Smooth muscle cell (in vitro differentiated cells): ENCODE measurements at regions not wholly inside any gene's neighbourhood (a gene's known extent, or its start where the extent isn't known, plus 50 kb on each side); places are given as distances from the start of the nearest gene placed in this dataset.

Experiments used
- DNase-seq: peaks from one replicate; lab custom pipeline; 2025; ENCODE audit not compliant: unreplicated experiment; lab: John Stamatoyannopoulos, UW
- H2AFZ ChIP-seq: fragments of 200-600 bp; sonication (generic); 2 replicates; pipeline ENCODE4 v1.6.0; 2016; ENCODE audit warnings: antibody characterized with exemption, low read depth, mild to moderate bottlenecking
- H3F3A ChIP-seq: fragments of 200-600 bp; sonication (generic); 2 replicates; pipeline ENCODE4 v1.6.0; 2017; ENCODE audit warnings: antibody characterized with exemption, low read depth
- H3K27ac ChIP-seq: fragments of 200-600 bp; sonication (generic); 2 replicates; pipeline ENCODE4 v1.5.1; 2016; ENCODE audit warnings: low read depth, mild to moderate bottlenecking
- H3K27me3 ChIP-seq: fragments of 200-600 bp; sonication (generic); 2 replicates; pipeline ENCODE4 v1.6.1; 2016; ENCODE audit warnings: low read depth, mild to moderate bottlenecking
- H3K36me3 ChIP-seq: fragments of 200-600 bp; sonication (generic); 2 replicates; pipeline ENCODE4 v1.5.1; 2016; ENCODE audit warnings: low read depth
- H3K4me1 ChIP-seq: fragments of 200-600 bp; sonication (generic); 2 replicates; pipeline ENCODE4 v1.5.1; 2016; ENCODE audit warnings: low read depth
- H3K4me2 ChIP-seq: fragments of 200-600 bp; sonication (generic); 2 replicates; pipeline ENCODE4 v1.6.0; 2016; ENCODE audit warnings: mild to moderate bottlenecking
- H3K4me3 ChIP-seq: fragments of 200-600 bp; sonication (generic); 2 replicates; pipeline ENCODE4 v1.5.1; 2016; ENCODE audit warnings: mild to moderate bottlenecking
- H3K79me2 ChIP-seq: fragments of 200-600 bp; sonication (generic); 2 replicates; pipeline ENCODE4 v1.6.0; 2016; ENCODE audit warnings: low read depth, mild to moderate bottlenecking
- H3K9ac ChIP-seq: fragments of 200-600 bp; sonication (generic); 2 replicates; pipeline ENCODE4 v1.6.0; 2016; ENCODE audit warnings: low read depth
- H3K9me3 ChIP-seq: fragments of 200-600 bp; sonication (generic); replicated peaks from 2 replicates; pipeline ENCODE4 v1.5.1; 2016; ENCODE audit warnings: low read depth
- H4K20me1 ChIP-seq: fragments of 200-600 bp; sonication (generic); 2 replicates; pipeline ENCODE4 v1.6.0; 2016; ENCODE audit warnings: low read depth
- CTCF ChIP-seq: fragments of 200-600 bp; sonication (generic); IDR thresholded peaks from 2 replicates; pipeline ENCODE4 v1.5.1; 2017; ENCODE audit warnings: borderline replicate concordance, mild to moderate bottlenecking, antibody characterized with exemption; ENCODE audit not compliant: insufficient read depth, poor library complexity, severe bottlenecking
- WGBS: methylation state at CpG from one replicate; pipeline ENCODE4 v1.1.7; 2016; ENCODE audit warnings: low lambda C conversion rate; 5-methylcytosine and 5-hydroxymethylcytosine counted together

GRCh38 chr2:56478027-56478426 is 294.2 kb downstream of the CCDC85A start:
- TF ChIP-seq CTCF: no peak
- H3K9me3 ChIP-seq: no peaks in the 10 kb centered on the region
- DNase-seq: no peak
- no peaks in the 10 kb centered on the region for H3K36me3 ChIP-seq
- H3K4me3 ChIP-seq: no peak overlapping the region
- no peak overlapping the region for H3K9ac ChIP-seq
- H3K27ac ChIP-seq: no peak overlapping the region
- H3K27me3 ChIP-seq: no peaks in the 10 kb centered on the region
- no peaks in the 10 kb centered on the region for H3K79me2 ChIP-seq
- no peaks in the 10 kb centered on the region for H3K4me1 ChIP-seq
- no peaks in the 10 kb centered on the region for H3F3A ChIP-seq
- no peaks in the 10 kb centered on the region for H4K20me1 ChIP-seq
- H3K4me2 ChIP-seq: no peak overlapping the region
- H2AFZ ChIP-seq: no peak overlapping the region

GRCh38 chr2:56483081-56483480 is 299.3 kb downstream of the CCDC85A start:
- Histone ChIP-seq H3F3A (no peaks in the 10 kb centered on the region), H3K79me2 (no peaks in the 10 kb centered on the region), H3K27ac (no peak overlapping the region), H3K9me3 (no peaks in the 10 kb centered on the region), H3K36me3 (no peaks in the 10 kb centered on the region), H4K20me1 (no peaks in the 10 kb centered on the region), H3K4me1 (no peaks in the 10 kb centered on the region), H3K4me2 (no peak overlapping the region), H3K4me3 (no peak overlapping the region), H2AFZ (no peak overlapping the region), H3K27me3 (no peaks in the 10 kb centered on the region), H3K9ac (no peak overlapping the region)
- no peak for TF ChIP-seq CTCF
- 83% methylated on average over 2 of the region's 2 CpGs for WGBS
- no peak for DNase-seq

- no peaks in the 10 kb centered on the region for H4K20me1 ChIP-seq
- H3K4me3 ChIP-seq: no peak overlapping the region
- H3K4me2 ChIP-seq: no peak overlapping the region
- H3K4me1 ChIP-seq: no peaks in the 10 kb centered on the region
- H2AFZ ChIP-seq: no peak overlapping the region
- DNase-seq: no peak
- H3K27ac ChIP-seq: no peak overlapping the region
- no peaks in the 10 kb centered on the region for H3K9me3 ChIP-seq
- H3K9ac ChIP-seq: no peak overlapping the region
- no peak for TF ChIP-seq CTCF
- no peaks in the 10 kb centered on the region for H3K27me3 ChIP-seq
- no peaks in the 10 kb centered on the region for H3K79me2 ChIP-seq
- no peaks in the 10 kb centered on the region for H3F3A ChIP-seq
- no peaks in the 10 kb centered on the region for H3K36me3 ChIP-seq
Measured at GRCh38 chr2:56484906-56485305, 301.1 kb downstream of the CCDC85A start.

GRCh38 chr2:56500317-56500716 is 316.5 kb downstream of the CCDC85A start:
- Histone ChIP-seq H4K20me1 (no peaks in the 10 kb centered on the region), H3K27ac (no peak overlapping the region), H2AFZ (no peak overlapping the region), H3K9ac (no peak overlapping the region), H3K4me1 (no peaks in the 10 kb centered on the region), H3K4me3 (no peak overlapping the region), H3F3A (no peaks in the 10 kb centered on the region), H3K4me2 (no peak overlapping the region), H3K27me3 (no peaks in the 10 kb centered on the region), H3K79me2 (no peaks in the 10 kb centered on the region), H3K36me3 (no peaks in the 10 kb centered on the region), H3K9me3 (no peaks in the 10 kb centered on the region)
- no peak for TF ChIP-seq CTCF
- DNase-seq: no peak
- WGBS: 100% methylated on average over 1 of the region's 1 CpG
